MCF 10A (cell line): ENCODE measurements at regions not wholly inside any gene's neighbourhood (a gene's known extent, or its start where the extent isn't known, plus 50 kb on each side); places are given as distances from the start of the nearest gene placed in this dataset.

ENCODE experiments used
- BruUV-seq: library from RNA; stranded (reverse); fragments of 400-500 nt; replicated peaks from 2 replicates; lab custom pipeline; 2021; lab: Mats Ljungman, UMichigan
- CTCF ChIA-PET: fragments of 300-600 bp; sonication (Branson Sonifier 250); formaldehyde crosslinking; extraction: SDS; loops from one replicate; lab custom pipeline; 2021; ENCODE audit warnings: antibody characterized with exemption, inconsistent platforms; lab: Yijun Ruan, JAX
- POLR2A ChIA-PET: fragments of 300-600, 350-650 bp; sonication (Branson Sonifier 250); formaldehyde crosslinking; extraction: SDS; loops from one replicate; lab custom pipeline; 2020; ENCODE audit warnings: antibody characterized with exemption, inconsistent platforms; lab: Yijun Ruan, JAX
- DNase-seq: peaks from one replicate; pipeline ENCODE4 v3.0.0-alpha.2; 2018; ENCODE audit not compliant: unreplicated experiment
- H3K27ac Mint-ChIP-seq: one replicate; pipeline ENCODE4 v1.8.0; 2022; ENCODE audit warnings: mild to moderate bottlenecking, low read depth, mixed read lengths; ENCODE audit not compliant: unreplicated experiment
- H3K27me3 Mint-ChIP-seq: one replicate; pipeline ENCODE4 v1.8.0; 2022; ENCODE audit warnings: mixed read lengths; ENCODE audit not compliant: insufficient read depth, unreplicated experiment
- H3K36me3 Mint-ChIP-seq: one replicate; pipeline ENCODE4 v1.8.0; 2022; ENCODE audit warnings: mild to moderate bottlenecking, moderate library complexity, mixed read lengths; ENCODE audit not compliant: insufficient read depth, unreplicated experiment
- H3K4me1 Mint-ChIP-seq: one replicate; pipeline ENCODE4 v1.8.0; 2022; ENCODE audit warnings: mixed read lengths; ENCODE audit not compliant: insufficient read depth, unreplicated experiment
- H3K4me3 Mint-ChIP-seq: one replicate; pipeline ENCODE4 v1.8.0; 2022; ENCODE audit warnings: mild to moderate bottlenecking, moderate library complexity, mixed read lengths; ENCODE audit not compliant: unreplicated experiment
- H3K9me3 Mint-ChIP-seq: one replicate; pipeline ENCODE4 v1.8.0; 2022; ENCODE audit warnings: mixed read lengths; ENCODE audit not compliant: unreplicated experiment
- CTCF ChIP-seq: fragments of 200-600 bp; IDR thresholded peaks from one replicate; pipeline ENCODE4 v1.8.0; 2022; ENCODE audit warnings: antibody characterized with exemption, mild to moderate bottlenecking; ENCODE audit not compliant: unreplicated experiment
- intact Hi-C: fragments of 100-400 bp; cut with micrococcal nuclease; formaldehyde crosslinking; loops from 2 replicates; pipeline ENCODE4 v1.14.1; 2022

- Mint-ChIP-seq H3K4me1 (no peaks in the 10 kb centered on the region), H3K27me3 (no peaks in the 10 kb centered on the region), H3K27ac (no peak overlapping the region), H3K36me3 (no peaks in the 10 kb centered on the region), H3K4me3 (no peak overlapping the region), H3K9me3 (peaks cover 41% of the 10 kb centered on the region)
- POLR2A ChIA-PET, result no interaction called here
- intact Hi-C loops, result no loop called here
- no peak for DNase-seq
- BruUV-seq, result no TSS peak
- CTCF ChIA-PET, result no interaction called here
- no peak for TF ChIP-seq CTCF
Observed at GRCh38 chr13:112194579-112194978, 127.6 kb downstream of the SOX1 start.

- POLR2A ChIA-PET, result no interaction called here
- no peaks in the 10 kb centered on the region for H3K4me1 Mint-ChIP-seq
- H3K36me3 Mint-ChIP-seq, result no peaks in the 10 kb centered on the region
- no peak for TF ChIP-seq CTCF
- BruUV-seq, result no TSS peak
- no peak overlapping the region for H3K27ac Mint-ChIP-seq
- intact Hi-C loops, result no loop called here
- no peak for DNase-seq
- peaks cover 15% of the 10 kb centered on the region for H3K9me3 Mint-ChIP-seq
- no peak overlapping the region for H3K4me3 Mint-ChIP-seq
- CTCF ChIA-PET, result interaction anchor here (0.6 kb wide), 1 partner anchor 131 kb away, joined by 3 read pairs; no protein-coding TSS in a partner anchor
- no peaks in the 10 kb centered on the region for H3K27me3 Mint-ChIP-seq
Observed at GRCh38 chr13:112198396-112199010, 131.6 kb downstream of the SOX1 start.

- DNase-seq, result no peak
- H3K9me3 Mint-ChIP-seq, result peaks cover 12% of the 10 kb centered on the region
- CTCF ChIA-PET, result no interaction called here
- no peak overlapping the region for H3K27ac Mint-ChIP-seq
- POLR2A ChIA-PET, result no interaction called here
- H3K4me3 Mint-ChIP-seq, result no peak overlapping the region
- no peaks in the 10 kb centered on the region for H3K4me1 Mint-ChIP-seq
- no peaks in the 10 kb centered on the region for H3K36me3 Mint-ChIP-seq
- no peak for TF ChIP-seq CTCF
- intact Hi-C loops, result no loop called here
- BruUV-seq, result no TSS peak
- no peaks in the 10 kb centered on the region for H3K27me3 Mint-ChIP-seq
Observed at GRCh38 chr13:112200200-112200599, 133.3 kb downstream of the SOX1 start.

- Mint-ChIP-seq H3K27me3 (no peaks in the 10 kb centered on the region), H3K4me1 (no peaks in the 10 kb centered on the region), H3K36me3 (no peaks in the 10 kb centered on the region), H3K9me3 (no peaks in the 10 kb centered on the region), H3K4me3 (no peak overlapping the region), H3K27ac (no peak overlapping the region)
- DNase-seq, result no peak
- TF ChIP-seq CTCF, result no peak
- intact Hi-C loops, result no loop called here
- ChIA-PET CTCF (interaction anchor here (0.6 kb wide), 2 partner anchors 72 to 246 kb away, joined by 3 read pairs; no protein-coding TSS in a partner anchor), POLR2A (interaction anchor here (0.5 kb wide), 1 partner anchor 941 kb away, joined by 3 read pairs; no protein-coding TSS in a partner anchor)
- no TSS peak for BruUV-seq
Observed at GRCh38 chr13:112202266-112202665, 135.3 kb downstream of the SOX1 start.
